LNCaP clone FGC (cell line): ENCODE measurements at regions not wholly inside any gene's neighbourhood (a gene's known extent, or its start where the extent isn't known, plus 50 kb on each side); places are given as distances from the start of the nearest gene placed in this dataset.

Source experiments
- DNase-seq: peaks from one replicate; pipeline ENCODE4 v3.0.0-alpha.2; 2011; ENCODE audit warnings: low read depth
- H3K4me3 ChIP-seq: 2 replicates; pipeline ENCODE4 v1.5.1; 2011; ENCODE audit warnings: mild to moderate bottlenecking, low read depth, low read length, control low read depth
- CTCF ChIP-seq: IDR thresholded peaks from 2 replicates; pipeline ENCODE4 v1.5.1; 2012; ENCODE audit warnings: mild to moderate bottlenecking; ENCODE audit not compliant: control insufficient read depth, insufficient read depth; ENCODE audit errors: extremely low read depth

DNA sequence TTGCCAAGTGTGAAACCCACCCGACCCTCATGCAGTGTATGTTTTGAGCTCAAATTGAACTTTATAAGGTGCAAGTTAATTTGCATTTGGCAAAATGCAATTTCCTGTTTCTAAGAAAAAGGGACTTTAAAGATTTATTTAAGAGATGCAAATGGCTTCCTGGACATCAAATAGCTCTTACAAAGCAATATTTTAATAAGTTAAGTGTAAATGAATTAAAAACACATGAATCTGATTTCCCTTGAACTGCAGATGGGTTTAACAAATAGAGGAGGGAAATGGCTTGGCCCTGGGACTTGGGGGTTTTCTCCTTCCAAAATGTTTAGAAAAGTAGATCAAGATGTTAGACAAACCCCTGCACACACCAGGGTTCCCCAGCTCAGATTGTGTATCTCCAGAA lies 116.0 kb downstream of the EN1 start:
- H3K4me3 ChIP-seq: no peak overlapping the region
- TF ChIP-seq CTCF: no peak
- DNase-seq: no peak

GRCh38 chr2:118730405-118730804 lies 117.0 kb downstream of the EN1 start:
- H3K4me3 ChIP-seq: no peak overlapping the region
- TF ChIP-seq CTCF: no peak
- no peak for DNase-seq

DNA sequence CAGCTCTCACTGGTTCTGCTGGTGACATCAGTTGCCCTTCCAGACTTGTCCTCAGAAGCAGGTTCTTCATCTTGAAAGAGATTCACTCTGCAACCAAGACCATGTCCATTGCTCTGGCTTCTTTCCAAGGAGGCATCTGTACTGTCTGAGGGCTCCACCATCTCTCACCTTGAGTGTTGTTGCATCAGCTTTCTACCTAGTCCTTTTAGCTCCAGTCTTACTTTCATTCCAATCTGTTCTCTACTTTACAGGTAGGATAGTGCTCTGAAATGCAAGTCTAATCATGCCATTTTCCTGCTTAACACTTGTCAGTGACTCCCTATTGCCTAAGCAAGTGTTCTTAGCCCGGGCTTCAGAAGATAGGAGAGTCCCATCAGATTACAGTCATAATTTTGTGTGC lies 117.7 kb downstream of the EN1 start:
- H3K4me3 ChIP-seq: no peak overlapping the region
- no peak for DNase-seq
- TF ChIP-seq CTCF: no peak

GRCh38 chr2:118728984-118729383 lies 118.5 kb downstream of the EN1 start:
- no peak overlapping the region for H3K4me3 ChIP-seq
- TF ChIP-seq CTCF: no peak
- DNase-seq: no peak

DNA sequence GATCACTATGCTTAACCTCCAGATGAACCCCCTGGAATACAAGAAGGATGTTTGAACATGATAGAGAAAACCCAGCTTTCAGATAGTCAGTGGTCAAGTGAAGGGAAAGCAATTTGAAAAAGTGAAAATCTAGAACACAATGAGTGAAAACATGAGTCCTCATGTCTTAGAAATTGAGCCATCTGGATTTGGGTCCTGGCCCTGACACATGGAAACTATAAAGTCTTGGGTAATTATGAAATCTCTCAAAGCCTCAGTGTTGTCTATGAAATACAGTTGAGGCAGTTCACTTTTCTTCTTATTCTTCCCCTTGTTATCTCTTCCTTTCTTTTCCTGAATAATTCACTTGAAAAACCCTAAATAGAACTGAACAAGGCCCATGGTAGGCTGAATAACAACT lies 120.6 kb downstream of the EN1 start:
- DNase-seq: no peak
- no peak for TF ChIP-seq CTCF

DNA sequence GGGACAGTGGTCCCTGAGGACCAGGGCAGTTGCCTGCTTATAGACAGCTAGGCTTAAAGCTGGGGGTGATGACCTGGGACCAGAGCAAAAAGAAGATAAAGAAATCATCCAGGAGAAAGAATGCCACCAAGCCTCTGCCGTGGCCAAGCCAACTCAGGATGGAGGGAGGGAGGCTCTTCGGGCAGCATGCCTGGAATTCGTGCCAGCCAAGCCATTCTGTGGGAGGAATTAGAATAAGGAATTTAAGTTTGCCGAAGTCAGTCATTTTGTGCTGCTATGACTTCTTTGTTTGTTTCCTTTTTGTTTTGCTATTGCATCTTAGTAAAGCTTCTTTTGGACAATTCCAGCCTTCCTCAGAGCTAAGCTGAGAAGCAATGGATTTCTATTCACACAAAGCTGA lies 124.1 kb downstream of the EN1 start:
- DNase-seq: no peak
- no peak for TF ChIP-seq CTCF
- H3K4me3 ChIP-seq: no peak overlapping the region

More for the DNA sequence above, 120.6 kb downstream of the EN1 start:
- no peak overlapping the region for H3K4me3 ChIP-seq

GRCh38 chr2:118722976-118723375 lies 124.5 kb downstream of the EN1 start:
- no peak for DNase-seq
- TF ChIP-seq CTCF: no peak
- H3K4me3 ChIP-seq: no peak overlapping the region
